HepG2 (cell line): ENCODE measurements at regions not wholly inside any gene's neighbourhood (a gene's known extent, or its start where the extent isn't known, plus 50 kb on each side); places are given as distances from the start of the nearest gene placed in this dataset.

Experiments
- ESRRA ChIP-seq: sonication (generic); formaldehyde crosslinking; IDR thresholded peaks from 2 replicates; pipeline ENCODE4 v1.5.1; 2020; ENCODE audit warnings: mild to moderate bottlenecking, low read depth, missing genetic modification reagents
- NBN ChIP-seq: fragments of 450-650 bp; conservative IDR thresholded peaks from 2 replicates; pipeline ENCODE4 v1.6.1; 2017
- NFATC3 ChIP-seq: sonication (generic); formaldehyde crosslinking; IDR thresholded peaks from 2 replicates; pipeline ENCODE4 v1.5.1; 2020; ENCODE audit warnings: mild to moderate bottlenecking, missing genetic modification reagents
- NFIB ChIP-seq: sonication (generic); formaldehyde crosslinking; IDR thresholded peaks from 2 replicates; pipeline ENCODE4 v1.9.0; 2021; ENCODE audit warnings: missing genetic modification reagents, mild to moderate bottlenecking, borderline replicate concordance
- RXRA ChIP-seq: sonication (generic); formaldehyde crosslinking; IDR thresholded peaks from 2 replicates; pipeline ENCODE4 v1.5.1; 2020; ENCODE audit warnings: missing genetic modification reagents
- SP1 ChIP-seq, 2 experiments: fragments of 450-650 bp in 1 of 2; sonication (generic) in 1 of 2; formaldehyde crosslinking in 1 of 2; IDR thresholded peaks; 2 replicates each; pipeline versions ENCODE4 v1.4.0 to v1.6.1; 2016 to 2020; ENCODE audit warnings: missing genetic modification reagents in 1 of 2
- STAT5B ChIP-seq: sonication (generic); formaldehyde crosslinking; IDR thresholded peaks from 2 replicates; pipeline ENCODE4 v1.4.0; 2020; ENCODE audit warnings: missing genetic modification reagents
- ZNF121 ChIP-seq: sonication (generic); formaldehyde crosslinking; IDR thresholded peaks from 2 replicates; pipeline ENCODE4 v1.5.0; 2020; ENCODE audit warnings: mild to moderate bottlenecking, missing genetic modification reagents
- ZNF746 ChIP-seq: sonication (generic); formaldehyde crosslinking; IDR thresholded peaks from 2 replicates; pipeline ENCODE4 v1.8.0; 2022; ENCODE audit warnings: mild to moderate bottlenecking, missing genetic modification reagents
- TF ChIP-seq, protein P1 (sequence below): sonication (generic); formaldehyde crosslinking; IDR thresholded peaks from 2 replicates; pipeline ENCODE4 v1.5.0; 2020; ENCODE audit warnings: mild to moderate bottlenecking, missing genetic modification reagents, moderate library complexity
- TF ChIP-seq, protein P2 (sequence below): sonication (generic); formaldehyde crosslinking; IDR thresholded peaks from 2 replicates; pipeline ENCODE4 v1.4.0; 2020; ENCODE audit warnings: missing genetic modification reagents

DNA sequence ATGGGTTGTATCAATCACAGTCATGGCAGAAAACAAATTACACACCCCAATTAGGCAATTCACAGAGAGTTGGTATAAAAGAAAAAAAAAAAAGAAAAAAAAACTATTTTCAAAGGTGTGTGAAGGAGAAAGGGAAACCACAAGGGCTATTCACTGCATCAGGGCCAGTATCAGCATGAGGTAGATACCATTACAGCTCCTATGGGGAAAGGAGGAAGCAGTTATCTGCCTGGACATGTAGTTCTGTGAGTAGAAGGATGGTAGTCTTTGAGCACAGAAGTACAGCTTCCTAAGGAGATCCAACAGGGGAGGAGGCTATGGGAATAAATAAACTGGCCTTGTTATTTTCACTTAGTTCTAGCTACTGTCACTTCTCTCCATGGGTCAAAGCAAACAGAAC lies 746.1 kb downstream of the LUZP2 start:
- no peak for TF ChIP-seq SP1 (IDR thresholded peaks at IDR 0.05)
- TF ChIP-seq SP1 (CRISPR knock-in tag; IDR thresholded peaks at IDR 0.05) = no peak
- TF ChIP-seq, protein P1, sequence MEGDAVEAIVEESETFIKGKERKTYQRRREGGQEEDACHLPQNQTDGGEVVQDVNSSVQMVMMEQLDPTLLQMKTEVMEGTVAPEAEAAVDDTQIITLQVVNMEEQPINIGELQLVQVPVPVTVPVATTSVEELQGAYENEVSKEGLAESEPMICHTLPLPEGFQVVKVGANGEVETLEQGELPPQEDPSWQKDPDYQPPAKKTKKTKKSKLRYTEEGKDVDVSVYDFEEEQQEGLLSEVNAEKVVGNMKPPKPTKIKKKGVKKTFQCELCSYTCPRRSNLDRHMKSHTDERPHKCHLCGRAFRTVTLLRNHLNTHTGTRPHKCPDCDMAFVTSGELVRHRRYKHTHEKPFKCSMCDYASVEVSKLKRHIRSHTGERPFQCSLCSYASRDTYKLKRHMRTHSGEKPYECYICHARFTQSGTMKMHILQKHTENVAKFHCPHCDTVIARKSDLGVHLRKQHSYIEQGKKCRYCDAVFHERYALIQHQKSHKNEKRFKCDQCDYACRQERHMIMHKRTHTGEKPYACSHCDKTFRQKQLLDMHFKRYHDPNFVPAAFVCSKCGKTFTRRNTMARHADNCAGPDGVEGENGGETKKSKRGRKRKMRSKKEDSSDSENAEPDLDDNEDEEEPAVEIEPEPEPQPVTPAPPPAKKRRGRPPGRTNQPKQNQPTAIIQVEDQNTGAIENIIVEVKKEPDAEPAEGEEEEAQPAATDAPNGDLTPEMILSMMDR = no peak
- TF ChIP-seq ESRRA (CRISPR knock-in tag) = no peak
- no peak for TF ChIP-seq ZNF121
- TF ChIP-seq, protein P2, sequence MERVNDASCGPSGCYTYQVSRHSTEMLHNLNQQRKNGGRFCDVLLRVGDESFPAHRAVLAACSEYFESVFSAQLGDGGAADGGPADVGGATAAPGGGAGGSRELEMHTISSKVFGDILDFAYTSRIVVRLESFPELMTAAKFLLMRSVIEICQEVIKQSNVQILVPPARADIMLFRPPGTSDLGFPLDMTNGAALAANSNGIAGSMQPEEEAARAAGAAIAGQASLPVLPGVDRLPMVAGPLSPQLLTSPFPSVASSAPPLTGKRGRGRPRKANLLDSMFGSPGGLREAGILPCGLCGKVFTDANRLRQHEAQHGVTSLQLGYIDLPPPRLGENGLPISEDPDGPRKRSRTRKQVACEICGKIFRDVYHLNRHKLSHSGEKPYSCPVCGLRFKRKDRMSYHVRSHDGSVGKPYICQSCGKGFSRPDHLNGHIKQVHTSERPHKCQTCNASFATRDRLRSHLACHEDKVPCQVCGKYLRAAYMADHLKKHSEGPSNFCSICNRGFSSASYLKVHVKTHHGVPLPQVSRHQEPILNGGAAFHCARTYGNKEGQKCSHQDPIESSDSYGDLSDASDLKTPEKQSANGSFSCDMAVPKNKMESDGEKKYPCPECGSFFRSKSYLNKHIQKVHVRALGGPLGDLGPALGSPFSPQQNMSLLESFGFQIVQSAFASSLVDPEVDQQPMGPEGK = no peak
- no peak for TF ChIP-seq RXRA
- TF ChIP-seq NFIB = no peak
- TF ChIP-seq NBN = no peak
- no peak for TF ChIP-seq STAT5B (CRISPR knock-in tag)
- TF ChIP-seq ZNF746 (CRISPR knock-in tag) = no peak
- no peak for TF ChIP-seq NFATC3
